NCI-H82 treated with DMSO at 0.1 percent for 48 hours (cell line): ENCODE measurements at regions not wholly inside any gene's neighbourhood (a gene's known extent, or its start where the extent isn't known, plus 50 kb on each side); places are given as distances from the start of the nearest gene placed in this dataset.

Experiments
- DNase-seq: peaks from one replicate; lab custom pipeline; 2025; ENCODE audit not compliant: unreplicated experiment; lab: John Stamatoyannopoulos, UW

DNA sequence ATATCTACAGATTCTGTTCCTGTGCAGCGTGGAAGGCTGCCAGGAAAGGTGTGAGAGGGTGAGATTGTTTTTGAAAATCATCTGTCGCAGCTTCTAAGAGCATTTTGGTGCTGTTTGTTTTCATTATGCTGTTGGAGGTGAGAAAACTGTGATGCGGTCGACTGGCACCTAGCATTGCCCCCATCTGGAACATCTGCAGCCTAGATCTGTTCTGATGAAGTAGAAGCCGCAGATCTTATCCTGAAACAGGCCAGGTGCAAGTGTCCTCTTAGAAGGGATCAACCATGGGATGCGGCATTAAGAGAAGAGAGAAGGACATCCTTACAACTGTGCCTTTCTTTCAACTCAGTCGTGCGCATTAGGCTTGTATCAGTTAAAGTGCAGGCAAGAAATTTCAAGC, 167.3 kb downstream of the CDH26 start:
- no peak for DNase-seq

GRCh38 chr20:60126975-60127374, 168.8 kb downstream of the CDH26 start:
- no peak for DNase-seq

DNA sequence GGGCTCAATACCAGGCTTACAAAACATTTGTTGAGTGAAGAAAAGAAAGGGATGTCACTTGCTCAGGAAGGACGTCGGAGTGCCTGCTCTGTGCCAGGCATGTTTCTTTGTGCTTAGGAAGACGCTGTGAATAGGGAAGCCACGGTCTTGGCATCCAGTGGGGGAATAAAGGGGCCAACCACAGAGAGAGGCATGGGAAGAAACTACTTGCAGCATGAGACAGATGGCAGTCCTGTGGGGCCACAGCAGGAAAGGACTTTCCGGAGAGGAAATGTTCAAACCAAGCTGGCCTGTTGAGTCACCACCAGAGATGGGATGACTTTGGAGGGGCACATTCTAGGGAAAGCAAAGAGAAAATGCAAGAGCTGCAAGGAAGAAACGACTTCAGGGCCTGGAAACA, 173.2 kb downstream of the CDH26 start:
- no peak for DNase-seq

- no peak for DNase-seq
Measured at GRCh38 chr20:60132162-60132826, 174.1 kb downstream of the CDH26 start.

- no peak for DNase-seq
Measured at GRCh38 chr20:60132827-60133670, 174.8 kb downstream of the CDH26 start.

GRCh38 chr20:60135276-60135675, 177.1 kb downstream of the CDH26 start:
- no peak for DNase-seq

GRCh38 chr20:60136645-60137401, 178.6 kb downstream of the CDH26 start:
- no peak for DNase-seq

DNA sequence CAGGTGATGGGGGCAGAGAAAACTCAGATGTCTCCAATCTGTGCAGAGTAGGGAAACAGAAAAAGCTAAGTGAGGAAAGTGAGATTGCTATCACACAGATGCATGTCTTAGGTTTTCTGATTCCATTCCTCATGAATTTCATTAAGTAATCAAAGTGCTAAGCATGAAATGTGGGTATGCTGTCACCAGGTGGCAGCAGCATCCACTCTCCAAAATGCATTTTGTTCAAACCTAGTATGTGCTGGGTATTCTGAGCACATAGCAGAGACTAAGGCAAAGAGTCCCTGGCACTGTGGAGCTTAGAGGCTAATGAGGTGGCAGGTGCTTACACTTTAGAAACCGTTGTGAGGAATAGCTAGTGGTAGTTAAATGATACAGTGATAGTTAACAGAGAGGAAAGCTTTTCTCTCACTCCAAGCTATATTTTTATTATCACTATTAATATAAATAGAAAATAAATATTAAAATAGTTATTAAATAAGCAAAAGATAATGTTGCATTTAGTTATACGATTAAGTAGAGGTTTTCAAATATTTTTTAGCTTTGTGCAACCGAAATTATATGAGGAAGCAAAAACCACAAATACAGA, 179.5 kb downstream of the CDH26 start:
- no peak for DNase-seq

- no peak for DNase-seq
Measured at GRCh38 chr20:60138256-60139220, 180.3 kb downstream of the CDH26 start.

- no peak for DNase-seq
Measured at GRCh38 chr20:60139663-60140446, 181.6 kb downstream of the CDH26 start.

DNA sequence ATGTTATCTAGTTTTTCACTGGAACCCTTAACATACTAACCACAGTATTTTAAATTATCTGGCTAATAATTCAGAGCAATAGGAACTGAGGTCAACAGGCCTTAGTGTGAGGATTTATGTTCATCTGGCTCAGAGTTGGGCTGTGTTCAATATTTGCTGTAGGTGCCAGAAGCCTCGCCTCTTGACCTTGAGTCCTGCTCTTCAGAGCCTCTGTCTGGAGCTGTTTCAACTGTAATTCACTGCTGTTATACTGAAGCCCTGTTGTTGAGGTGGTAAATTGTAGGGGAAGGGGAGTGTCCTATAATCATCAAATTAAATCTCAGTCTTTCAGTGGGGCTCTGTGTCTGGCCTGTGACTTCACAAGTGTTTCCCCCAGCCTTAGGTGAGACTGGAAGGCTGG, 184.4 kb downstream of the CDH26 start:
- DNase-seq = no peak

GRCh38 chr20:60143261-60143842, 185.1 kb downstream of the CDH26 start:
- no peak for DNase-seq

DNA sequence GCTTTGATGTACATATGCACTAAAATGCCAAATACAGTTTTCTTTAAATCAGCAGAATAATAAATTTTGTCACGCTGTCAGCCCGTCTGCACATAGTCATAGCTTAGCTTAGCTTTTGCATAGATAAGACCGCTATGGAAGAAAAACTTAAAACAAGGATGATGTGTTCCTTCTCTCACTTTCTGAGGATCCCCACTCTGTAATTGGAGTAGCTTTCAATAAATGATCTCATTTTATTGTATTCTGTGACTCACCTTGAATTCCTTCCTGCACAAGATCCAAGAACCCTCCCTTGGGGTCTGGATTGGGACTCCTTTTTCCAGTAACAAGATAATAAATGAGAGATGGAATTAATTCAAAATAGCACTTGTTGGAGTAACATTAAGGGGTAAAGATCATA, 186.2 kb downstream of the CDH26 start:
- DNase-seq = no peak

DNA sequence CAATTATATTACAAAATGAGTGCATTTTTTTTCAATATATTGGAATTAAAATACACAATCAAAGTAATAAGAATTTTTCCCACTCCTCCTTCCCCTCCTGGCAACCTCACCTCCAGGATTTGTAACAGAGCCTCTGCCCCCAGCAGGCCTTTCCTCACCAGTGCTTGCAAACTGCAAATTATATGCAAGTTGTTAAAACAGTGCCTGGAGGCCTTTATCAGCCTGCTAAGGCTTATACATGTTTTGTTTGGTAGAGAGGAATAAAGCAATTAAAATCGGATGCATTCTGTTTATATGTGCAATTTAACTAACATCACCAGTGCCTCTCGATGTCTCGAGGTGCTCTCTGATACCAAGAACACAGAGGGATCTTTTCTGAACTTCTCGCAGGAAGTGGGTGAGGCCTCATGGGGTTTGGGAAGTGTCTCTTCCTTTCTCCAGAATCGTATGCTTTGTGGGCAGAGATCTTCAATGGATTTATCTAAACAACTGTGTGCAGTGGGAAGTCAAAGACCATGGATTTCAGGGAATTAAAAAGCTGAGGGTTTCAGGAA, 186.8 kb downstream of the CDH26 start:
- DNase-seq = no peak

- DNase-seq = no peak
Measured at GRCh38 chr20:60147004-60147403, 188.8 kb downstream of the CDH26 start.

GRCh38 chr20:60148885-60149284, 190.7 kb downstream of the CDH26 start:
- DNase-seq = no peak

- DNase-seq = no peak
Measured at GRCh38 chr20:60152792-60153191, 194.6 kb downstream of the CDH26 start.

DNA sequence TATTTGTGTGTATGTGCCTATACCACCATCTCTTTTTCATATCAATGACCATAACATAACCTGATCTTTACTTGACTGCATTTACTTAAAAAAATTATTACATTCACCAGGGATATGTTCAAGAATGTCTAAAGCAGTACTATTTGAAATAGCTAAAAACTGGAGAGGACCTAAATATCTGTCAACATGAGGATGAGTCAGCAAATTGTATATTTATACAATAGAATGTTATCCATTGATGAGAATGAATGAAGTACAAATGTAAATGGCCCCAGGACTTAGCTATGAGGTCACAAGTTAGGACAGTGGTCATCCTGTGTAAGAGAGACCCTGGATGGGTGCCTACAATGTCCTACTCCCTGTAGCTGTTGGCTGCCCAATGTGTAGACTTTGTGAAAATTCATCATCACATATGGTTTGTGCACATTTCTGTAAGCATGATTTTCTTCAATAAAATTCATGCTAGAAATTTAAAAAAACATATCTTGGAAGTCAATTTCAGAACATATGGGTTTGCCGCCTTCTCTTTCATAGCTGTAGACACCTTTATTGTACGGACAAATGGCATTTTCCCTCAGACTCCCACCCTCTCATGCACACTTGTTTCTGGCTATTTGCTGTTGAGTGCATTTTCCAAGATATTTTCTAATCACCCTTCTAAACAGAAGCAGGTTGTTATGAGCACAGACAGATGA, 202.4 kb downstream of the CDH26 start:
- no peak for DNase-seq
